GM12891 (cell line): ENCODE measurements at regions not wholly inside any gene's neighbourhood (a gene's known extent, or its start where the extent isn't known, plus 50 kb on each side); places are given as distances from the start of the nearest gene placed in this dataset.

Experiments used
- PAX5 ChIP-seq: IDR thresholded peaks from 2 replicates; pipeline ENCODE4 v1.6.1; 2011; ENCODE audit warnings: low read length, moderate library complexity, mild to moderate bottlenecking; ENCODE audit not compliant: insufficient read depth, severe bottlenecking
- POLR2A ChIP-seq: IDR thresholded peaks from 2 replicates; pipeline ENCODE4 v1.6.1; 2011; ENCODE audit warnings: low read depth, low read length, control low read depth
- POLR2AphosphoS5 ChIP-seq: IDR thresholded peaks from 2 replicates; pipeline ENCODE4 v1.6.1; 2011; ENCODE audit warnings: low read depth, low read length, control low read depth
- POU2F2 ChIP-seq: IDR thresholded peaks from 2 replicates; pipeline ENCODE4 v1.6.1; 2011; ENCODE audit warnings: low read depth, mild to moderate bottlenecking, control low read depth, low read length, moderate library complexity
- SPI1 ChIP-seq: IDR thresholded peaks from 2 replicates; pipeline ENCODE4 v1.6.1; 2011; ENCODE audit warnings: low read depth, low read length, control low read depth
- TAF1 ChIP-seq: IDR thresholded peaks from 2 replicates; pipeline ENCODE4 v1.6.1; 2011; ENCODE audit warnings: low read depth, low read length, control low read depth

GRCh38 chr21:38990424-38990794 lies 184.7 kb downstream of the ETS2 start:
- TF ChIP-seq POLR2AphosphoS5 (no peak), POLR2A (no peak), TAF1 (no peak), SPI1 (no peak), PAX5 (no peak), POU2F2 (no peak)
